GM12875 (cell line): ENCODE measurements at regions not wholly inside any gene's neighbourhood (a gene's known extent, or its start where the extent isn't known, plus 50 kb on each side); places are given as distances from the start of the nearest gene placed in this dataset.

ENCODE experiments used
- H3K4me3 ChIP-seq: one replicate; pipeline ENCODE4 v1.5.1; 2011; ENCODE audit warnings: low read depth, low read length, control low read depth
- TF ChIP-seq, protein P1 (sequence below): IDR thresholded peaks from 2 replicates; pipeline ENCODE4 v1.5.1; 2011; ENCODE audit warnings: low read depth, mild to moderate bottlenecking, control low read depth, inconsistent platforms, low read length, moderate library complexity, borderline replicate concordance; ENCODE audit not compliant: insufficient read depth

DNA sequence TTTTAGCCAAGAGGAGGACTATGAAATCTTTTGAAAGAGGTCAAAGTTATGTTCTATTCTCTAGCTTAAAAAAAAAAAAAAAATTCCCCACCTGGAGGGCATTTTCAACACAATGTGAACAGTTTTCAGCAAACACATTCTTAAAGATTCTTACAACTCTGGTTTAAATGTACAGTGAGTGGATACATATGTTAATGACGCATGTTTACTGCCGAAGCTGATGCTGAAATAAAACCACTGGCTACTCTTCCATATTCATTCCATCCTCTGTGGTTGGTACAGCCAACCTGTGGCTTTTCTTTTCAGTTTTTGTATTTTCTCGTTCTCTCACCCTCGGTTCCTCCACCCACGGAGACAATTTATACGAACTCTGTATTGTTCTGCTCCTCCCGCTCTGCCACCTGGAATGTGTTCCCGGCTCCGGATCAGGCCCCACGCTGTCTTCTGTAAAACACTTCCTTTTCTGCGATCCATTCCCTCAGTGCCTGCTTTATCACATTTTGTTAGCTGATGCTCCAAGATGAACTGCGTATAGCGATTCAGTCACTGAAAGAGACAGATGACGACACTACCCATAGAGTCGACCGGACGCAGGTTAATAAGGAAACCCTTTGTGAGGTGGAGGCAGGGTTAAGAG, 466.4 kb upstream of the ARGLU1 start:
- H3K4me3 ChIP-seq = no peak overlapping the region
- TF ChIP-seq, protein P1, sequence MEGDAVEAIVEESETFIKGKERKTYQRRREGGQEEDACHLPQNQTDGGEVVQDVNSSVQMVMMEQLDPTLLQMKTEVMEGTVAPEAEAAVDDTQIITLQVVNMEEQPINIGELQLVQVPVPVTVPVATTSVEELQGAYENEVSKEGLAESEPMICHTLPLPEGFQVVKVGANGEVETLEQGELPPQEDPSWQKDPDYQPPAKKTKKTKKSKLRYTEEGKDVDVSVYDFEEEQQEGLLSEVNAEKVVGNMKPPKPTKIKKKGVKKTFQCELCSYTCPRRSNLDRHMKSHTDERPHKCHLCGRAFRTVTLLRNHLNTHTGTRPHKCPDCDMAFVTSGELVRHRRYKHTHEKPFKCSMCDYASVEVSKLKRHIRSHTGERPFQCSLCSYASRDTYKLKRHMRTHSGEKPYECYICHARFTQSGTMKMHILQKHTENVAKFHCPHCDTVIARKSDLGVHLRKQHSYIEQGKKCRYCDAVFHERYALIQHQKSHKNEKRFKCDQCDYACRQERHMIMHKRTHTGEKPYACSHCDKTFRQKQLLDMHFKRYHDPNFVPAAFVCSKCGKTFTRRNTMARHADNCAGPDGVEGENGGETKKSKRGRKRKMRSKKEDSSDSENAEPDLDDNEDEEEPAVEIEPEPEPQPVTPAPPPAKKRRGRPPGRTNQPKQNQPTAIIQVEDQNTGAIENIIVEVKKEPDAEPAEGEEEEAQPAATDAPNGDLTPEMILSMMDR = no peak

GRCh38 chr13:107031716-107032115, 463.8 kb upstream of the ARGLU1 start:
- TF ChIP-seq, protein P1 = no peak
- H3K4me3 ChIP-seq = no peak overlapping the region

DNA sequence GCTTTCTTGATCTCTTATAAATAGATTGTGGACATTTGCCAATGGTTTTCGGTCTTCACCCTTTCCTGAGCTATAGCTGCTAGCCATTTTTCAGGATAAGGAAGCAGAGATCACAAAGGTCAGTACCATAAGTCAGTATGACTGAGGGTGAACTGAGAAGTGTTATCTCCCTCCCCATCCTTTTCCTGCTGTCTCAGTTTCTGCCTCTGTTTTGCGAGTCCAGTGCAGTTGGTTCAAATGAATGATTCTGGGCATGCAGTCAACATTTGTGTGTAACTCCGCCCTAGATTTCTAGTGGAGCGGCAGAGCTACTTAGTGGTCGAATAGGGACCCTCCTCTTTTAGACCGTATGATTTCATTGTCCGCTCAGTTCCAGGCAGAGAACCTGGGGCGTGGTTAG, 460.8 kb upstream of the ARGLU1 start:
- TF ChIP-seq, protein P1 = no peak
- no peak overlapping the region for H3K4me3 ChIP-seq

DNA sequence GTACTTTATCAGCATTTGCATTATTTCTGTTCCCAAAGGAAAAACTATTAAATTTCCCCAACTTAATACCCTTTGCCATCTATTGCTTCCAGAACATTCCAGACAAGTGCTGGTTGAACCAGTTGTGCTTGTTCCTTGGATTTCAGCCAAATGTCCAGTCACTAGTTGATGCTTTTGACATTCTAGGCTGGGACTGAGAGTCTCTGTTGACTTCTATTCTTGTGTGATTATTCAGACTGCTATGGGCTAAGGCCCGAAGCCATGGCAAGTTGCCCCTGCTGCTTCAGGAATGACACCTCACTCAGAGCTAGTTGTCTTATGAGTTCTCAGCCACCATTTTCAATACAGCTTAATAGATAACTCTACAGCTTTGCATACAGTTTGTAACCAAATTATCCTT, 458.1 kb upstream of the ARGLU1 start:
- TF ChIP-seq, protein P1 = no peak
- no peak overlapping the region for H3K4me3 ChIP-seq

DNA sequence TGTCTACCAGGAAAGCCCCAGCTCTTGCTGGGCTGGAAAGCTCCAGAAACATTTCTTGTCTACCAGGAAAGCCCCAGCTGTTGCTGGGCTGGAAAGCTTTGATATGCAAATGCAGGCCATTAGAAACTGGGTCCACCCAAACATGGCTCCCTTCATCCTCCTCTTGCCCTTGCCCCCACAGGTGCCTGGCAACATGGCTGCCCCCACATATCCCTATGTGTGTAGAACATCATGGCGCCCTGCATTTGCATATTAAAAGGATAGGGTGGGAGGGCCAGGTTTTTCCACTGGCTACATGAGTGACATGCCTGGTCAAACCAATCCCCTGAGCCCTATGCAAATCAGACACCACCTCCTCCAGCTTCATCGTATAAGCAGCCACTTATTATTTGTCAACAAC, 455.4 kb upstream of the ARGLU1 start:
- TF ChIP-seq, protein P1 = no peak
- no peak overlapping the region for H3K4me3 ChIP-seq

DNA sequence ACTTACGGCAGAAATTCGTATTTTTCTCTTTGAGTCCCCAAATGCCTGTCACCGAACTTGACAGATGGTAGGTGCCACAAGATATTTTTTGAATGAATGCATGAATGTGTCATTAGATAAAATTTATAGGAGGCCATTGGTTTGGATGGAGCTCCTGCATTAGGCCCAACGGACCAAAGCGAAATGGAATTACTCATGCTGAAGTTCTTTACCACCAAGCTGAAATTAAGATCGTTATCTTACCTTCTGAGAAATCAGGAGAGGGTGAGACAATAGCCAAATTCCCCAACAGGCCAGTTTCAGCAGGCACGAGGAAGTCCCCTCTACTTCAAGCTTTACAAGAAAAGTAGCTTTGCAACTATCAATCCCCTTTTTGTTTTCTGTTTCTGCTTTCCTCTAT, 452.5 kb upstream of the ARGLU1 start:
- H3K4me3 ChIP-seq = no peak overlapping the region
- TF ChIP-seq, protein P1 = no peak

GRCh38 chr13:107018285-107018684, 450.3 kb upstream of the ARGLU1 start:
- TF ChIP-seq, protein P1 = no peak
- no peak overlapping the region for H3K4me3 ChIP-seq
